AML-193 (cell line): ENCODE measurements at regions not wholly inside any gene's neighbourhood (a gene's known extent, or its start where the extent isn't known, plus 50 kb on each side); places are given as distances from the start of the nearest gene placed in this dataset.
"Not testable (repeated sequence)": the region's sequence is repeated elsewhere in the genome, so short reads cannot be mapped to it uniquely, and the experiment has no call there.

Source experiments
- DNase-seq, 2 experiments: peaks; one replicate each; lab custom pipeline; 2025; lab: John Stamatoyannopoulos, UW

GRCh38 chr16:61181982-61182381 is 854.3 kb downstream of the CDH8 start:
- no peak for DNase-seq

- no peak for DNase-seq
These were observed 856.7 kb downstream of the CDH8 start for GRCh38 chr16:61179561-61179960.

- DNase-seq = no peak
These were observed 870.4 kb downstream of the CDH8 start for GRCh38 chr16:61165797-61166196.

GRCh38 chr16:61150351-61150750 is 885.9 kb downstream of the CDH8 start:
- no peak for DNase-seq

GRCh38 chr16:61149709-61150108 is 886.5 kb downstream of the CDH8 start:
- DNase-seq = no peak

GRCh38 chr16:61148930-61149329 is 887.3 kb downstream of the CDH8 start:
- DNase-seq = no peak

- DNase-seq = no peak
These were observed 889.8 kb downstream of the CDH8 start for GRCh38 chr16:61146429-61146828.

- no peak for DNase-seq
These were observed 904.8 kb downstream of the CDH8 start for GRCh38 chr16:61131447-61131846.

- DNase-seq = no peak
These were observed 907.5 kb downstream of the CDH8 start for GRCh38 chr16:61128545-61129323.

GRCh38 chr16:61105544-61105943 is 930.7 kb downstream of the CDH8 start:
- no peak for DNase-seq

GRCh38 chr16:61098505-61098904 is 937.7 kb downstream of the CDH8 start:
- DNase-seq = no peak

- not testable (repeated sequence) for DNase-seq
These were observed 944.9 kb downstream of the CDH8 start for GRCh38 chr16:61091300-61091699.

- no peak for DNase-seq
These were observed 952.5 kb downstream of the CDH8 start for GRCh38 chr16:61083711-61084110.

GRCh38 chr16:61074324-61074723 is 961.9 kb downstream of the CDH8 start:
- DNase-seq = no peak

GRCh38 chr16:61057635-61058034 is 978.6 kb downstream of the CDH8 start:
- no peak for DNase-seq

GRCh38 chr16:61050547-61050946 is 985.7 kb downstream of the CDH8 start:
- no peak for DNase-seq

- no peak for DNase-seq
These were observed 990.3 kb downstream of the CDH8 start for GRCh38 chr16:61045931-61046330.

- no peak for DNase-seq
These were observed 993.5 kb downstream of the CDH8 start for GRCh38 chr16:61042737-61043136.

- no peak for DNase-seq
These were observed 1005.6 kb downstream of the CDH8 start for GRCh38 chr16:61030616-61031015.

- DNase-seq = no peak
These were observed 1011.9 kb downstream of the CDH8 start for GRCh38 chr16:61024180-61024900.

- DNase-seq = no peak
These were observed 1021.4 kb downstream of the CDH8 start for GRCh38 chr16:61014869-61015268.

GRCh38 chr16:61007694-61008093 is 1028.5 kb downstream of the CDH8 start:
- DNase-seq = no peak

GRCh38 chr16:61005952-61006351 is 1030.3 kb downstream of the CDH8 start:
- no peak for DNase-seq
